ENCODE measurements at regions not wholly inside any gene's neighbourhood (a gene's known extent, or its start where the extent isn't known, plus 50 kb on each side); places are given as distances from the start of the nearest gene placed in this dataset.

GRCh38 chr4:115780835-115781234 is 667.4 kb upstream of the NDST4 start:
- DNase-seq, result no peak
- Histone ChIP-seq H3K4me3 (no peak overlapping the region), H3K36me3 (no peaks in the 10 kb centered on the region), H3K27ac (no peak overlapping the region), H3K4me1 (no peaks in the 10 kb centered on the region), H3K9me3 (no peaks in the 10 kb centered on the region), H3K27me3 (no peaks in the 10 kb centered on the region)
- intact Hi-C loops (cut with DNase I), result no loop called here
- ATAC-seq, result no peak
- TF ChIP-seq, protein P1, sequence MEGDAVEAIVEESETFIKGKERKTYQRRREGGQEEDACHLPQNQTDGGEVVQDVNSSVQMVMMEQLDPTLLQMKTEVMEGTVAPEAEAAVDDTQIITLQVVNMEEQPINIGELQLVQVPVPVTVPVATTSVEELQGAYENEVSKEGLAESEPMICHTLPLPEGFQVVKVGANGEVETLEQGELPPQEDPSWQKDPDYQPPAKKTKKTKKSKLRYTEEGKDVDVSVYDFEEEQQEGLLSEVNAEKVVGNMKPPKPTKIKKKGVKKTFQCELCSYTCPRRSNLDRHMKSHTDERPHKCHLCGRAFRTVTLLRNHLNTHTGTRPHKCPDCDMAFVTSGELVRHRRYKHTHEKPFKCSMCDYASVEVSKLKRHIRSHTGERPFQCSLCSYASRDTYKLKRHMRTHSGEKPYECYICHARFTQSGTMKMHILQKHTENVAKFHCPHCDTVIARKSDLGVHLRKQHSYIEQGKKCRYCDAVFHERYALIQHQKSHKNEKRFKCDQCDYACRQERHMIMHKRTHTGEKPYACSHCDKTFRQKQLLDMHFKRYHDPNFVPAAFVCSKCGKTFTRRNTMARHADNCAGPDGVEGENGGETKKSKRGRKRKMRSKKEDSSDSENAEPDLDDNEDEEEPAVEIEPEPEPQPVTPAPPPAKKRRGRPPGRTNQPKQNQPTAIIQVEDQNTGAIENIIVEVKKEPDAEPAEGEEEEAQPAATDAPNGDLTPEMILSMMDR (IDR thresholded peaks at IDR 0.05), result no peak

DNA sequence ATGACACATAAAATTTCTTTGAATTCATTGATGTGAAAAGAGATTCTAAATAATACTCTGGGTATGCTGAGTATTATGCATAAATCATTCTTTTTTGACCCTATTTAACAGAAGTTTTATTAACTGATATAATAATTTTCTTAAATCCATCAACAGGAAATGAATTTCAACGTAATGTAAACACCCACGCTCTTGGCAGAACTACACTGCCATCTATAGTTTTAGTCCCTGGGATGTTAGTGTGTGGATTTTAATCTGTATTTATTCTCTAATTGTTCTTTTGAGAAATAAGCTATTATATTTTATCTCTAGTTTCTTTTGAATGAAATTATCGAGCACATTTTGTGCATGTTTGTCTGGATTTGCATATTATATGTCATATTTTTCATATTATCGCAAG is 666.8 kb upstream of the NDST4 start:
- Histone ChIP-seq H3K9me3 (no peaks in the 10 kb centered on the region), H3K27me3 (no peaks in the 10 kb centered on the region), H3K4me3 (no peak overlapping the region), H3K36me3 (no peaks in the 10 kb centered on the region), H3K4me1 (no peaks in the 10 kb centered on the region), H3K27ac (no peak overlapping the region)
- intact Hi-C loops (cut with DNase I), result no loop called here
- ATAC-seq (no peak), DNase-seq (no peak)
- TF ChIP-seq, protein P1 (IDR thresholded peaks at IDR 0.05), result no peak

DNA sequence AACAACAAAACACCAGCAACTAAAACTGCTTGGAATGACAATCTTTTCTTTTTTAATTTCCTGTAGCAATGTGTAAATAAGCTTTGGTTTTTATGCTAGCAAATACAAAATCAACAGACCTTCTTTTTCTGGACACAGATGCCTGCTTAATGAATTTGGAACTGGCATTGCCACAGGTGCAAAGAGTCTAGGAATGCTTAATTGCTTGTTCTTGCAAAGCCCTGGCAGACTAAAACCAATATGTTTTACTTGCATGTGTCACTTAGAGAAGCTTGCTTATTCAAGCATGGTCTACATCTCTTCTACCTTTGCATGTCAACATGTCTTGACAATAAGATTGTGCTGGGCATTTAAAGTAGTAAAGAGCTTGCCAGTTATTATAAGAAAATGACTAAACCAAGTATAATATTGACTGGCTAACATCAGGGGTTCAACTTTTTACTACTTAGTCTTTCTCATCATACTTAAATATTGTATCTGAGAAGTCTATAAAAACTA is 656.7 kb upstream of the NDST4 start:
- H3K27ac ChIP-seq, result no peak overlapping the region
- intact Hi-C loops (cut with DNase I), result no loop called here
- H3K27me3 ChIP-seq, result no peaks in the 10 kb centered on the region
- no peak overlapping the region for H3K4me3 ChIP-seq
- TF ChIP-seq, protein P1 (IDR thresholded peaks at IDR 0.05), result no peak
- H3K9me3 ChIP-seq, result no peaks in the 10 kb centered on the region
- DNase-seq (no peak), ATAC-seq (no peak)
- H3K36me3 ChIP-seq, result no peaks in the 10 kb centered on the region
- H3K4me1 ChIP-seq, result no peaks in the 10 kb centered on the region

DNA sequence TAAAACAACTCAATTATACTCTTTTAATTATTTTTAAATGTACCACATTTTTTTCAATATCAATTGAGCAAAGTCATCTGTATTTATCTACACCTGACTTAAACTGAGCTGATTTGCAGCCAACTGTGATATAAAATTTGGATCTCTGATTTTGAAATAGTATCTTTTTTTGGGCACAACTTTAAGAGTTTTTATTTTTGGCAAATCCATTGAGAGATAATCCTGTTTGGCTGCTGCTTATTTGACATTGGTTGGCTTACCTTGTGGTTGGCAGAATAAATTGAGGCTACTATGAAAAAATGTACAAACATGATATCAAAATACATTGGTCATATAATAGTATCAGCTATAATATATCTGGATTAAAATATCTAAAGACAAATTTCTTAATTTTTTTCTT is 656.0 kb upstream of the NDST4 start:
- TF ChIP-seq, protein P1 (IDR thresholded peaks at IDR 0.05), result no peak
- Histone ChIP-seq H3K36me3 (no peaks in the 10 kb centered on the region), H3K9me3 (no peaks in the 10 kb centered on the region), H3K27ac (no peak overlapping the region), H3K4me3 (no peak overlapping the region), H3K4me1 (no peaks in the 10 kb centered on the region), H3K27me3 (no peaks in the 10 kb centered on the region)
- DNase-seq (no peak), ATAC-seq (no peak)
- intact Hi-C loops (cut with DNase I), result no loop called here

GRCh38 chr4:115763051-115763450 is 649.6 kb upstream of the NDST4 start:
- no peak for ATAC-seq
- Histone ChIP-seq H3K4me1 (no peaks in the 10 kb centered on the region), H3K9me3 (no peaks in the 10 kb centered on the region), H3K27ac (no peak overlapping the region), H3K36me3 (no peaks in the 10 kb centered on the region), H3K4me3 (no peak overlapping the region), H3K27me3 (no peaks in the 10 kb centered on the region)
- intact Hi-C loops (cut with DNase I), result no loop called here
- DNase-seq, result no peak
- TF ChIP-seq, protein P1 (IDR thresholded peaks at IDR 0.05), result no peak

All from left lung (tissue), 4 donors.